ENCODE measurements at regions not wholly inside any gene's neighbourhood (a gene's known extent, or its start where the extent isn't known, plus 50 kb on each side); places are given as distances from the start of the nearest gene placed in this dataset.

GRCh38 chr10:7092603-7093002 is 318.2 kb downstream of the SFMBT2 start:
- no peak for TF ChIP-seq POLR2AphosphoS5 (IDR thresholded peaks at IDR 0.05; ENCODE audit: insufficient read depth, low read depth, low read length)
- TF ChIP-seq, protein P1, sequence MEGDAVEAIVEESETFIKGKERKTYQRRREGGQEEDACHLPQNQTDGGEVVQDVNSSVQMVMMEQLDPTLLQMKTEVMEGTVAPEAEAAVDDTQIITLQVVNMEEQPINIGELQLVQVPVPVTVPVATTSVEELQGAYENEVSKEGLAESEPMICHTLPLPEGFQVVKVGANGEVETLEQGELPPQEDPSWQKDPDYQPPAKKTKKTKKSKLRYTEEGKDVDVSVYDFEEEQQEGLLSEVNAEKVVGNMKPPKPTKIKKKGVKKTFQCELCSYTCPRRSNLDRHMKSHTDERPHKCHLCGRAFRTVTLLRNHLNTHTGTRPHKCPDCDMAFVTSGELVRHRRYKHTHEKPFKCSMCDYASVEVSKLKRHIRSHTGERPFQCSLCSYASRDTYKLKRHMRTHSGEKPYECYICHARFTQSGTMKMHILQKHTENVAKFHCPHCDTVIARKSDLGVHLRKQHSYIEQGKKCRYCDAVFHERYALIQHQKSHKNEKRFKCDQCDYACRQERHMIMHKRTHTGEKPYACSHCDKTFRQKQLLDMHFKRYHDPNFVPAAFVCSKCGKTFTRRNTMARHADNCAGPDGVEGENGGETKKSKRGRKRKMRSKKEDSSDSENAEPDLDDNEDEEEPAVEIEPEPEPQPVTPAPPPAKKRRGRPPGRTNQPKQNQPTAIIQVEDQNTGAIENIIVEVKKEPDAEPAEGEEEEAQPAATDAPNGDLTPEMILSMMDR (IDR thresholded peaks at IDR 0.05; ENCODE audit: extremely low read depth in 1 of 2, insufficient read depth in 1 of 2, low read depth in 1 of 2, low read length in 2 of 2) = no peak
- no peak for TF ChIP-seq JUN (IDR thresholded peaks at IDR 0.05; ENCODE audit: borderline replicate concordance, insufficient read depth, insufficient read length, low read depth)
- TF ChIP-seq, protein P2, sequence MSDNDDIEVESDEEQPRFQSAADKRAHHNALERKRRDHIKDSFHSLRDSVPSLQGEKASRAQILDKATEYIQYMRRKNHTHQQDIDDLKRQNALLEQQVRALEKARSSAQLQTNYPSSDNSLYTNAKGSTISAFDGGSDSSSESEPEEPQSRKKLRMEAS (IDR thresholded peaks at IDR 0.05; ENCODE audit: insufficient read depth, insufficient read length) = no peak
- TF ChIP-seq POLR2A (IDR thresholded peaks at IDR 0.05; ENCODE audit: low read depth, low read length) = no peak
- TF ChIP-seq EZH2 (IDR thresholded peaks at IDR 0.05; ENCODE audit: borderline replicate concordance, low read depth, low read length, severe bottlenecking) = no peak
